ENCODE measurements at regions not wholly inside any gene's neighbourhood (a gene's known extent, or its start where the extent isn't known, plus 50 kb on each side); places are given as distances from the start of the nearest gene placed in this dataset.

- TF ChIP-seq POLR2A (IDR thresholded peaks at IDR 0.05): no peak
- no peak for TF ChIP-seq CTCF (IDR thresholded peaks at IDR 0.05)
- TF ChIP-seq EP300 (IDR thresholded peaks at IDR 0.05; ENCODE audit: low read depth): no peak
- TF ChIP-seq POLR2AphosphoS5 (IDR thresholded peaks at IDR 0.05): no peak
Observed at GRCh38 chr1:67597336-67597735, 87.7 kb upstream of the GADD45A start.

Measured in transverse colon (tissue), 4 donors.